Prostate gland (tissue), 2 donors: ENCODE measurements at regions not wholly inside any gene's neighbourhood (a gene's known extent, or its start where the extent isn't known, plus 50 kb on each side); places are given as distances from the start of the nearest gene placed in this dataset.

Experiments used
- DNase-seq: peaks from one replicate; pipeline ENCODE4 v3.0.0-alpha.2; 2019; ENCODE audit warnings: low spot score
- H3K27ac ChIP-seq, 2 donors: fragments of 200-600 bp; sonication (generic); 2 replicates each; pipeline ENCODE4 v1.5.1; 2017 to 2019
- H3K27me3 ChIP-seq: fragments of 200-600 bp; sonication (generic); replicated peaks from 2 replicates; pipeline ENCODE4 v1.5.1; 2019; ENCODE audit not compliant: insufficient read depth
- H3K36me3 ChIP-seq, 2 donors: fragments of 200-600 bp; sonication (generic); 1 replicate in 1 of 2; 2 replicates in 1 of 2; pipeline versions ENCODE4 v1.5.1 to v1.8.1; 2017 to 2019
- H3K4me1 ChIP-seq: fragments of 200-600 bp; sonication (generic); replicated peaks from 2 replicates; pipeline ENCODE4 v1.5.1; 2019
- H3K4me3 ChIP-seq, 2 donors: fragments of 200-600 bp; sonication (generic); 2 replicates each; pipeline ENCODE4 v1.5.1; 2017 to 2019
- H3K9me3 ChIP-seq: fragments of 200-600 bp; sonication (generic); 2 replicates; pipeline ENCODE4 v1.5.1; 2017
- CTCF ChIP-seq, 4 experiments: fragments of 200-600 bp in 2 of 4; fragments of 450-650 bp in 2 of 4; sonication (generic) in 2 of 4; IDR thresholded peaks; 1 replicate in 3 of 4; 2 replicates in 1 of 4; pipeline ENCODE4 v1.5.1; 2016 to 2019; ENCODE audit warnings: antibody characterized with exemption in 4 of 4, mild to moderate bottlenecking in 2 of 4, moderate library complexity in 2 of 4
- POLR2A ChIP-seq: fragments of 450-650 bp; IDR thresholded peaks from one replicate; pipeline ENCODE4 v1.6.1; 2016; ENCODE audit warnings: antibody characterized with exemption, mild to moderate bottlenecking
- POLR2AphosphoS5 ChIP-seq: sonication (generic); formaldehyde crosslinking; IDR thresholded peaks from one replicate; pipeline ENCODE4 v1.6.1; 2017; ENCODE audit warnings: antibody characterized with exemption
- WGBS: methylation state at CpG from one replicate; pipeline ENCODE4 v1.1.5; 2018; 5-methylcytosine and 5-hydroxymethylcytosine counted together
- intact Hi-C: fragments of 100-400 bp; cut with DNase I; formaldehyde crosslinking; loops from one replicate; pipeline ENCODE4 v1.14.2; 2022

GRCh38 chr9:81250606-81251005 is 438.7 kb downstream of the TLE1 start:
- Histone ChIP-seq H3K27me3 (no peaks in the 10 kb centered on the region), H3K27ac (no peak overlapping the region), H3K4me1 (no peaks in the 10 kb centered on the region), H3K36me3 (no peaks in the 10 kb centered on the region), H3K4me3 (no peak overlapping the region), H3K9me3 (no peaks in the 10 kb centered on the region)
- WGBS: 69% methylated on average over 1 of the region's 1 CpG
- intact Hi-C loops: no loop called here
- TF ChIP-seq CTCF (IDR thresholded peaks at IDR 0.05) (no peak), POLR2AphosphoS5 (no peak), POLR2A (no peak)
- DNase-seq: no peak

- no peak for TF ChIP-seq POLR2AphosphoS5
- TF ChIP-seq POLR2A: no peak
- no peak for TF ChIP-seq CTCF (IDR thresholded peaks at IDR 0.05)
- no peaks in the 10 kb centered on the region for H3K9me3 ChIP-seq
- WGBS: 97% methylated on average over 3 of the region's 3 CpGs
- intact Hi-C loops: no loop called here
- no peaks in the 10 kb centered on the region for H3K27me3 ChIP-seq
- no peak for DNase-seq
- no peak overlapping the region for H3K4me3 ChIP-seq
- H3K36me3 ChIP-seq: no peaks in the 10 kb centered on the region
- no peaks in the 10 kb centered on the region for H3K4me1 ChIP-seq
- H3K27ac ChIP-seq: no peak overlapping the region
These were observed 439.3 kb downstream of the TLE1 start for GRCh38 chr9:81250041-81250440.

GRCh38 chr9:81245254-81245956 is 443.9 kb downstream of the TLE1 start:
- no peaks in the 10 kb centered on the region for H3K27me3 ChIP-seq
- H3K4me1 ChIP-seq: no peaks in the 10 kb centered on the region
- intact Hi-C loops: no loop called here
- no peak overlapping the region for H3K4me3 ChIP-seq
- no peak for DNase-seq
- no peak overlapping the region for H3K27ac ChIP-seq
- TF ChIP-seq CTCF (IDR thresholded peaks at IDR 0.05) (no peak), POLR2AphosphoS5 (no peak), POLR2A (no peak)
- 93% methylated on average over 5 of the region's 5 CpGs for WGBS
- H3K36me3 ChIP-seq: no peaks in the 10 kb centered on the region
- no peaks in the 10 kb centered on the region for H3K9me3 ChIP-seq

GRCh38 chr9:81244631-81245030 is 444.7 kb downstream of the TLE1 start:
- Histone ChIP-seq H3K4me1 (no peaks in the 10 kb centered on the region), H3K9me3 (no peaks in the 10 kb centered on the region), H3K4me3 (no peak overlapping the region), H3K27ac (no peak overlapping the region), H3K27me3 (no peaks in the 10 kb centered on the region), H3K36me3 (no peaks in the 10 kb centered on the region)
- no peak for TF ChIP-seq POLR2AphosphoS5
- TF ChIP-seq CTCF (IDR thresholded peaks at IDR 0.05): no peak
- no peak for TF ChIP-seq POLR2A
- intact Hi-C loops: no loop called here
- 65% methylated on average over 1 of the region's 1 CpG for WGBS
- DNase-seq: no peak

- DNase-seq: no peak
- no peaks in the 10 kb centered on the region for H3K4me1 ChIP-seq
- no peaks in the 10 kb centered on the region for H3K27me3 ChIP-seq
- no peaks in the 10 kb centered on the region for H3K9me3 ChIP-seq
- 96% methylated on average over 1 of the region's 1 CpG for WGBS
- TF ChIP-seq CTCF (IDR thresholded peaks at IDR 0.05) (no peak), POLR2AphosphoS5 (no peak), POLR2A (no peak)
- no peaks in the 10 kb centered on the region for H3K36me3 ChIP-seq
- no peak overlapping the region for H3K27ac ChIP-seq
- intact Hi-C loops: no loop called here
- no peak overlapping the region for H3K4me3 ChIP-seq
These were observed 446.5 kb downstream of the TLE1 start for GRCh38 chr9:81242866-81243265.
